PC-3 (cell line): ENCODE measurements at regions not wholly inside any gene's neighbourhood (a gene's known extent, or its start where the extent isn't known, plus 50 kb on each side); places are given as distances from the start of the nearest gene placed in this dataset.

Experiments used
- ATAC-seq: fragments of 200-7000 bp; cut with Tn5 transposase; 2 replicates; pipeline ENCODE4 v1.9.1; 2020; ENCODE audit warnings: mild to moderate bottlenecking, moderate library complexity
- BruUV-seq: library from RNA; stranded (reverse); fragments of 400-500 nt; replicated peaks from 2 replicates; lab custom pipeline; 2021; lab: Mats Ljungman, UMichigan
- CTCF ChIA-PET: fragments of 300-600 bp; sonication (Branson Sonifier 250); formaldehyde crosslinking; loops from one replicate; lab custom pipeline; 2022; ENCODE audit warnings: antibody characterized with exemption; lab: Charles Lee
- POLR2A ChIA-PET: fragments of 300-600 bp; sonication (Branson Sonifier 250); formaldehyde crosslinking; loops from one replicate; lab custom pipeline; 2022; ENCODE audit warnings: antibody characterized with exemption; ENCODE audit not compliant: unreplicated experiment; lab: Charles Lee
- DNase-seq: peaks from one replicate; pipeline ENCODE4 v3.0.0-alpha.2; 2015
- H2AFZ ChIP-seq: fragments of 300-600 bp; sonication (generic); 2 replicates; pipeline ENCODE4 v1.6.0; 2016; ENCODE audit warnings: antibody characterized with exemption, low read length
- H3F3A ChIP-seq: fragments of 300-600 bp; sonication (generic); one replicate; pipeline ENCODE4 v1.6.0; 2017; ENCODE audit warnings: antibody characterized with exemption, low read length, control low read depth, mild to moderate bottlenecking; ENCODE audit not compliant: unreplicated experiment
- H3K27ac ChIP-seq: fragments of 300-600 bp; sonication (generic); 2 replicates; pipeline ENCODE4 v1.5.1; 2016; ENCODE audit warnings: mild to moderate bottlenecking, low read length
- H3K27me3 ChIP-seq: fragments of 300-600 bp; sonication (generic); 2 replicates; pipeline ENCODE4 v1.6.1; 2016; ENCODE audit warnings: low read length, mixed read lengths
- H3K36me3 ChIP-seq: fragments of 300-600 bp; sonication (generic); 2 replicates; pipeline ENCODE4 v1.6.1; 2016; ENCODE audit warnings: low read depth, mixed run types, low read length, mixed read lengths
- H3K4me1 ChIP-seq: fragments of 300-600 bp; sonication (generic); 2 replicates; pipeline ENCODE4 v1.5.1; 2016; ENCODE audit warnings: low read length; ENCODE audit not compliant: insufficient read depth
- H3K4me2 ChIP-seq: fragments of 300-600 bp; sonication (generic); 2 replicates; pipeline ENCODE4 v1.6.0; 2016; ENCODE audit warnings: low read length
- H3K4me3 ChIP-seq: fragments of 300-600 bp; sonication (generic); 2 replicates; pipeline ENCODE4 v1.5.1; 2016; ENCODE audit warnings: mild to moderate bottlenecking, low read length, mixed read lengths
- H3K79me2 ChIP-seq: fragments of 300-600 bp; sonication (generic); 2 replicates; pipeline ENCODE4 v1.6.1; 2017; ENCODE audit warnings: low read length, mixed read lengths
- H3K9ac ChIP-seq: fragments of 300-600 bp; sonication (generic); 2 replicates; pipeline ENCODE4 v1.6.0; 2016; ENCODE audit warnings: mild to moderate bottlenecking, low read length
- H3K9me2 ChIP-seq: fragments of 300-600 bp; sonication (generic); replicated peaks from 2 replicates; pipeline ENCODE4 v1.6.1; 2016; ENCODE audit warnings: mixed run types, low read length, mixed read lengths
- H3K9me3 ChIP-seq: fragments of 300-600 bp; sonication (generic); 2 replicates; pipeline ENCODE4 v1.6.1; 2016; ENCODE audit warnings: low read length, mixed read lengths
- H4K20me1 ChIP-seq: fragments of 300-600 bp; sonication (generic); 2 replicates; pipeline ENCODE4 v1.6.1; 2016; ENCODE audit warnings: low read length, mixed read lengths
- EZH2 ChIP-seq: fragments of 300-600 bp; sonication (generic); IDR thresholded peaks from one replicate; pipeline ENCODE4 v1.6.1; 2017; ENCODE audit warnings: antibody characterized with exemption, mild to moderate bottlenecking, low read length; ENCODE audit not compliant: unreplicated experiment
- EZH2phosphoT487 ChIP-seq: fragments of 300-600 bp; sonication (generic); IDR thresholded peaks from 2 replicates; pipeline ENCODE4 v1.6.1; 2018; ENCODE audit warnings: mild to moderate bottlenecking, antibody characterized with exemption, low read length, borderline replicate concordance
- intact Hi-C: fragments of 100-400 bp; cut with micrococcal nuclease; formaldehyde crosslinking; loops from 2 replicates; pipeline ENCODE4 v1.9.0; 2023
- TF ChIP-seq, protein P1 (sequence below): fragments of 300-600 bp; sonication (generic); conservative IDR thresholded peaks from 2 replicates; pipeline ENCODE4 v1.5.1; 2017; ENCODE audit warnings: antibody characterized with exemption, low read depth, mild to moderate bottlenecking, low read length

DNA sequence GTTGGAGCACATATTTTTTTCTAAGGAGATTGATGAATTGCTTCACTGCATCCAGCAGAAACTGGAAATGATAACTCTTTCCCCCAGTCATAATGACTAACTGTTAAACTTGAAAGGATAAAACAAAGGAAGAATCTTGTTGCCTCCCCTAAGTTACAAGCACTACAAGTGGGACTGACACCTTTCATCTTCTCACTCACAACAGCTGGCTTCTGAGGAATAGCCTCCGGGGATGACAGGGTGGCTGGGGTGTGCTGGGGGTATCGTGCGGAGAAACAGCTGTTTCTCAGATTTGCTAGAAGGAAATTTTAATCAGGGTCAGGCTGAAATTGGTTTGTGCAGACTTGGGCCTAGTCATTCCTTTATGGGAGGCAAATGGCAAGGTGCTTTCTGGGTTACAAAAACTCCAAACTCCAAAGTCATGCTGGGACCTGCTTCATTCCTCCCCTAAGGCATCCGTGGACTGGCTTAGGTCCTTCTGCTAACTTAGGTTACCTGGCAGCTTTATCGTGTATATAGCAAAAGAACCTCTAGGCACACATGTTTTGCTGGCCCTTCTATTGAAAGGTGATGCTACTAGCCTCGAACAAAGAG lies 557.2 kb downstream of the TOX3 start:
- no TSS peak for BruUV-seq
- Histone ChIP-seq H4K20me1 (no peaks in the 10 kb centered on the region), H3K4me1 (no peaks in the 10 kb centered on the region), H3K27me3 (no peaks in the 10 kb centered on the region), H3K9me2 (no peaks in the 10 kb centered on the region), H3K4me3 (no peak overlapping the region), H3K9me3 (no peaks in the 10 kb centered on the region), H3K79me2 (no peaks in the 10 kb centered on the region), H3K36me3 (no peaks in the 10 kb centered on the region), H3K4me2 (no peak overlapping the region), H3K9ac (no peak overlapping the region), H3F3A (no peaks in the 10 kb centered on the region), H2AFZ (no peak overlapping the region), H3K27ac (no peak overlapping the region)
- TF ChIP-seq, protein P1, sequence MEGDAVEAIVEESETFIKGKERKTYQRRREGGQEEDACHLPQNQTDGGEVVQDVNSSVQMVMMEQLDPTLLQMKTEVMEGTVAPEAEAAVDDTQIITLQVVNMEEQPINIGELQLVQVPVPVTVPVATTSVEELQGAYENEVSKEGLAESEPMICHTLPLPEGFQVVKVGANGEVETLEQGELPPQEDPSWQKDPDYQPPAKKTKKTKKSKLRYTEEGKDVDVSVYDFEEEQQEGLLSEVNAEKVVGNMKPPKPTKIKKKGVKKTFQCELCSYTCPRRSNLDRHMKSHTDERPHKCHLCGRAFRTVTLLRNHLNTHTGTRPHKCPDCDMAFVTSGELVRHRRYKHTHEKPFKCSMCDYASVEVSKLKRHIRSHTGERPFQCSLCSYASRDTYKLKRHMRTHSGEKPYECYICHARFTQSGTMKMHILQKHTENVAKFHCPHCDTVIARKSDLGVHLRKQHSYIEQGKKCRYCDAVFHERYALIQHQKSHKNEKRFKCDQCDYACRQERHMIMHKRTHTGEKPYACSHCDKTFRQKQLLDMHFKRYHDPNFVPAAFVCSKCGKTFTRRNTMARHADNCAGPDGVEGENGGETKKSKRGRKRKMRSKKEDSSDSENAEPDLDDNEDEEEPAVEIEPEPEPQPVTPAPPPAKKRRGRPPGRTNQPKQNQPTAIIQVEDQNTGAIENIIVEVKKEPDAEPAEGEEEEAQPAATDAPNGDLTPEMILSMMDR, result no peak
- no peak for TF ChIP-seq EZH2phosphoT487
- no peak for TF ChIP-seq EZH2
- DNase-seq, result no peak
- ChIA-PET POLR2A (no interaction called here), CTCF (no interaction called here)
- intact Hi-C loops, result loop anchor here (10.0 kb wide), 2 partner anchors 175 to 1165 kb away; no protein-coding TSS in a partner anchor
- ATAC-seq, result no peak

DNA sequence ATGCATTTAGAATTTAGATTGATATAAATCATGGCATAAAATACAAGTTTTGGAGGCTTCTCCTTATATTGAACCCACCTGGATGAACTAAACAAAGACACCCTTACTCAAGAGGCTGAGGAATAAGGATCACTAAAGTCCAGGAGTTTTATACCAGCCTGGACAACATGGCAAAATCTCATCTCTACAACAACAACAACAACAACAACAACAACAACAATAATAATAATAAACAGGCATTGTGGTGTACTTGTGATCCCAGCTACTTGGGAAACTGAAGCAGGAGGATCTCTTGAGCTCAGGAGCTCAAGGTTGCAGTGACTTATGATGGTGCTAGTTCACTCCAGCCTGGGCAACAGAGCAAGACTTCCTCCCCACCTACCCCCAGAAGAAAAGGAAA lies 558.0 kb downstream of the TOX3 start:
- H3F3A ChIP-seq, result no peaks in the 10 kb centered on the region
- H3K9me2 ChIP-seq, result no peaks in the 10 kb centered on the region
- TF ChIP-seq EZH2, result no peak
- TF ChIP-seq, protein P1, result no peak
- no peak overlapping the region for H3K4me2 ChIP-seq
- no peaks in the 10 kb centered on the region for H3K36me3 ChIP-seq
- H2AFZ ChIP-seq, result no peak overlapping the region
- CTCF ChIA-PET, result no interaction called here
- no peaks in the 10 kb centered on the region for H4K20me1 ChIP-seq
- DNase-seq (no peak), ATAC-seq (no peak)
- no peak overlapping the region for H3K4me3 ChIP-seq
- no peaks in the 10 kb centered on the region for H3K79me2 ChIP-seq
- no peaks in the 10 kb centered on the region for H3K9me3 ChIP-seq
- no peak overlapping the region for H3K9ac ChIP-seq
- no peaks in the 10 kb centered on the region for H3K4me1 ChIP-seq
- BruUV-seq, result no TSS peak
- intact Hi-C loops, result loop anchor here (10.0 kb wide), 2 partner anchors 174 to 1164 kb away; no protein-coding TSS in a partner anchor
- no peaks in the 10 kb centered on the region for H3K27me3 ChIP-seq
- POLR2A ChIA-PET, result no interaction called here
- H3K27ac ChIP-seq, result no peak overlapping the region

DNA sequence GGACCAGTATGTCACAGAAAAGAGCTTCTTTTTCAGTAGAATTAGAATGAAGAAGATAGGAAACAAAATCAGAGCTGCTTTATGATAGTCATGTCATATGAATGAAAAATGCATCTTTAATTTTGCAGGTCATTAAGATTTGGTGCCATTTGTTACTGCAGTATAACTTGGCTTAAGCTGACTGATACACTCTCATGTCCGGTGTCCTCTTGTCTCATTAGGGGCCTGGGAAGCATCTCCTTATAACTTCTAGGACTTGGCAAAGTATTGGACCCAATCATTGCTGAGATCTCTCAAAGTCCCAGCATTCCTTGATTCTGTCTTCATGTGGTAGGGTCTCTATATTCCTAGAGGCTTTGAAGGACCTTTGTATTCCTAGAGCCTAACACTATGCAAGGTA lies 559.4 kb downstream of the TOX3 start:
- Histone ChIP-seq H3K4me2 (no peak overlapping the region), H3K27ac (no peak overlapping the region), H3F3A (no peaks in the 10 kb centered on the region), H3K4me3 (no peak overlapping the region), H3K9ac (no peak overlapping the region), H3K27me3 (no peaks in the 10 kb centered on the region), H3K9me2 (no peaks in the 10 kb centered on the region), H3K4me1 (no peaks in the 10 kb centered on the region), H2AFZ (no peak overlapping the region), H3K79me2 (no peaks in the 10 kb centered on the region), H3K9me3 (no peaks in the 10 kb centered on the region), H4K20me1 (no peaks in the 10 kb centered on the region), H3K36me3 (no peaks in the 10 kb centered on the region)
- POLR2A ChIA-PET, result no interaction called here
- intact Hi-C loops, result loop anchor here (10.0 kb wide), 2 partner anchors 173 to 1163 kb away; no protein-coding TSS in a partner anchor
- no peak for DNase-seq
- CTCF ChIA-PET, result no interaction called here
- no peak for ATAC-seq
- no TSS peak for BruUV-seq
- TF ChIP-seq EZH2 (no peak), EZH2phosphoT487 (no peak)
- TF ChIP-seq, protein P1, result no peak
